Endothelial cell of umbilical vein (primary cell): ENCODE measurements at regions not wholly inside any gene's neighbourhood (a gene's known extent, or its start where the extent isn't known, plus 50 kb on each side); places are given as distances from the start of the nearest gene placed in this dataset.

Experiments used
- BruUV-seq: library from RNA; stranded (reverse); fragments of 400-500 nt; replicated peaks from 2 replicates; lab custom pipeline; 2021; lab: Mats Ljungman, UMichigan
- CTCF ChIA-PET: fragments of 300-600, 350-600 bp; sonication (Branson Sonifier 250); formaldehyde crosslinking; loops from one replicate; lab custom pipeline; 2021; ENCODE audit warnings: antibody characterized with exemption, inconsistent platforms; lab: Charles Lee
- POLR2A ChIA-PET: fragments of 300-600, 350-600 bp; sonication (Branson Sonifier 250); formaldehyde crosslinking; loops from one replicate; lab custom pipeline; 2021; ENCODE audit warnings: antibody characterized with exemption, inconsistent platforms; lab: Charles Lee
- DNase-seq: peaks from one replicate; pipeline ENCODE4 v3.0.0-alpha.2; 2011; ENCODE audit warnings: low read depth, low spot score
- FAIRE-seq: peaks from 2 replicates; lab custom pipeline; 2011; peaks lifted over from hg19 to GRCh38; lab: Jason Lieb, UNC
- H2AFZ ChIP-seq: 2 replicates; pipeline ENCODE4 v1.6.0; 2012; ENCODE audit warnings: low read depth, low read length, control low read depth, inconsistent platforms
- H3K27ac ChIP-seq: 2 replicates; pipeline ENCODE4 v1.5.1; 2011; ENCODE audit warnings: low read depth, mild to moderate bottlenecking, control low read depth, low read length, moderate library complexity; ENCODE audit not compliant: insufficient read depth
- H3K27me3 ChIP-seq, 2 experiments: 2 replicates each; pipeline versions ENCODE4 v1.6.0 to v1.6.1; 2011; ENCODE audit warnings: low read length in 2 of 2, mixed read lengths in 1 of 2; ENCODE audit not compliant: control insufficient read depth in 2 of 2, insufficient read depth in 2 of 2
- H3K36me3 ChIP-seq, 2 experiments: 2 replicates in 1 of 2; 3 replicates in 1 of 2; pipeline ENCODE4 v1.5.1; 2011; ENCODE audit warnings: low read length in 2 of 2, mild to moderate bottlenecking in 1 of 2, moderate library complexity in 1 of 2; ENCODE audit not compliant: control insufficient read depth in 2 of 2, insufficient read depth in 2 of 2; ENCODE audit errors: extremely low read depth in 1 of 2
- H3K4me1 ChIP-seq: 3 replicates; pipeline ENCODE4 v1.5.1; 2011; ENCODE audit warnings: mild to moderate bottlenecking, low read length; ENCODE audit not compliant: control insufficient read depth, insufficient read depth; ENCODE audit errors: extremely low read depth
- H3K4me2 ChIP-seq: 2 replicates; pipeline ENCODE4 v1.6.1; 2011; ENCODE audit warnings: low read length, control low read depth, mixed read lengths; ENCODE audit not compliant: insufficient read depth
- H3K4me3 ChIP-seq, 3 experiments: fragments of 200-600 bp in 1 of 3; sonication (generic), shearing (Covaris generic) in 1 of 3; replicated peaks in 1 of 3; 2 replicates each; pipeline ENCODE4 v1.5.1; 2011 to 2016; ENCODE audit warnings: control low read depth in 3 of 3, low read length in 3 of 3, mild to moderate bottlenecking in 2 of 3, inconsistent platforms in 1 of 3, low read depth in 1 of 3, moderate library complexity in 1 of 3; ENCODE audit not compliant: insufficient read depth in 1 of 3
- H3K79me2 ChIP-seq: 2 replicates; pipeline ENCODE4 v1.6.0; 2012; ENCODE audit warnings: low read length, inconsistent platforms; ENCODE audit not compliant: control insufficient read depth, insufficient read depth
- H3K9ac ChIP-seq: replicated peaks from 2 replicates; pipeline ENCODE3; 2011; ENCODE audit warnings: low read length, control low read depth; ENCODE audit not compliant: insufficient read depth; ENCODE audit errors: extremely low read depth
- H3K9me1 ChIP-seq: replicated peaks from 3 replicates; pipeline ENCODE4 v1.6.0; 2011; ENCODE audit warnings: mild to moderate bottlenecking, low read length; ENCODE audit not compliant: control insufficient read depth, insufficient read depth; ENCODE audit errors: extremely low read depth
- H3K9me3 ChIP-seq: replicated peaks from 2 replicates; pipeline ENCODE4 v1.5.1; 2012; ENCODE audit warnings: low read length, inconsistent platforms; ENCODE audit not compliant: control insufficient read depth, insufficient read depth
- H4K20me1 ChIP-seq: replicated peaks from 2 replicates; pipeline ENCODE3; 2011; ENCODE audit warnings: mild to moderate bottlenecking, low read length; ENCODE audit not compliant: control insufficient read depth, insufficient read depth; ENCODE audit errors: extremely low read depth
- EZH2 ChIP-seq: IDR thresholded peaks from 2 replicates; pipeline ENCODE4 v1.6.1; 2012; ENCODE audit warnings: borderline replicate concordance, low read depth, mild to moderate bottlenecking, moderate library complexity, low read length, inconsistent platforms; ENCODE audit not compliant: severe bottlenecking
- FOS ChIP-seq: IDR thresholded peaks from 2 replicates; pipeline ENCODE4 v1.6.1; 2011; ENCODE audit warnings: mild to moderate bottlenecking, low read length, moderate library complexity, borderline replicate concordance; ENCODE audit not compliant: insufficient read depth
- GATA2 ChIP-seq: IDR thresholded peaks from 2 replicates; pipeline ENCODE4 v1.7.0; 2011; ENCODE audit warnings: low read depth, mild to moderate bottlenecking, moderate library complexity, mixed read lengths, low read length; ENCODE audit not compliant: insufficient read length, insufficient read depth
- JUN ChIP-seq: IDR thresholded peaks from 2 replicates; pipeline ENCODE4 v1.6.1; 2011; ENCODE audit warnings: borderline replicate concordance, low read depth; ENCODE audit not compliant: insufficient read length, insufficient read depth
- MYC ChIP-seq: IDR thresholded peaks from one replicate; pipeline ENCODE4 v1.6.1; 2011; ENCODE audit warnings: mild to moderate bottlenecking, low read depth, low read length
- POLR2A ChIP-seq: IDR thresholded peaks from 2 replicates; pipeline ENCODE4 v1.6.1; 2012; ENCODE audit warnings: low read depth, mild to moderate bottlenecking, control low read depth, low read length
- POLR2AphosphoS5 ChIP-seq: IDR thresholded peaks from 2 replicates; pipeline ENCODE4 v1.6.1; 2012; ENCODE audit warnings: low read depth, mild to moderate bottlenecking, control low read depth, low read length, moderate library complexity; ENCODE audit not compliant: insufficient read depth
- dilution Hi-C: fragments of 300-500 bp; cut with MboI; formaldehyde crosslinking; loops from one replicate; pipeline ENCODE4 v1.15.0; 2019; ENCODE audit warnings: low sequenced_read_pairs; ENCODE audit not compliant: extremely low pct_ligation_motif_present
- intact Hi-C: fragments of 100-400 bp; cut with micrococcal nuclease; formaldehyde crosslinking; loops from one replicate; pipeline ENCODE4 v1.10.0; 2022
- TF ChIP-seq, protein P1 (sequence below): IDR thresholded peaks from 2 replicates; pipeline ENCODE4 v1.6.1; 2011; ENCODE audit not compliant: insufficient read depth, insufficient read length
- TF ChIP-seq, protein P2 (sequence below), 2 donors: IDR thresholded peaks; 1 replicate in 1 of 2; 2 replicates in 1 of 2; pipeline ENCODE4 v1.5.1; 2011; ENCODE audit warnings: low read length in 2 of 2, mild to moderate bottlenecking in 2 of 2, moderate library complexity in 2 of 2, control low read depth in 1 of 2, inconsistent platforms in 1 of 2, low read depth in 1 of 2; ENCODE audit not compliant: insufficient read depth in 1 of 2; ENCODE audit errors: extremely low read depth in 1 of 2

DNA sequence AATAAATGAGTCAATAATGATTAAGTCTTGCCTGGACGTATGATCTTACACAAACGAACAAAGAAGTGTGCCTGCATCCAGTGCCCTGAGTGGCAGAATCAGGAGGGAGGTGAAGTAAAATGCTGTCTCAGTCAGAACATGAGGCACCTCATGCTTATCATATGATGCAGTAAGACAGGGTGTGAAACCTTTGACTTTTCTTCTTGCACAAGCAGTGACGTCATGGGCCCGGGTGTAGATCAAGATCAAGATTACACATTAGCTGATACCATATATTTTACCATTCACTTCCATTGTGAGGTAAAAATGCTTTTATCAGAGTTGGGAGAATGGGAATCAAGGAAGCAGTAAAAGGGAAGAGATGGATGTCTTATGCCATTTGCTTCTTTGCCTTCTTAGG lies 291.6 kb upstream of the PLSCR5 start:
- Histone ChIP-seq H3K9me1 (no peaks in the 10 kb centered on the region), H3K36me3 (no peaks in the 10 kb centered on the region), H3K27ac (no peak overlapping the region), H2AFZ (no peak overlapping the region), H3K4me2 (no peak overlapping the region), H3K9me3 (no peaks in the 10 kb centered on the region), H3K27me3 (no peaks in the 10 kb centered on the region), H3K4me1 (no peaks in the 10 kb centered on the region), H3K4me3 (no peak overlapping the region), H4K20me1 (no peaks in the 10 kb centered on the region), H3K9ac (no peak overlapping the region), H3K79me2 (no peaks in the 10 kb centered on the region)
- TF ChIP-seq POLR2A: no peak
- no peak for TF ChIP-seq FOS
- no peak for TF ChIP-seq GATA2
- no peak for TF ChIP-seq POLR2AphosphoS5
- ChIA-PET CTCF (no interaction called here), POLR2A (no interaction called here)
- DNase-seq (no peak), FAIRE-seq (no peak)
- dilution Hi-C loops (no loop called here), intact Hi-C loops (no loop called here)
- BruUV-seq: no TSS peak

DNA sequence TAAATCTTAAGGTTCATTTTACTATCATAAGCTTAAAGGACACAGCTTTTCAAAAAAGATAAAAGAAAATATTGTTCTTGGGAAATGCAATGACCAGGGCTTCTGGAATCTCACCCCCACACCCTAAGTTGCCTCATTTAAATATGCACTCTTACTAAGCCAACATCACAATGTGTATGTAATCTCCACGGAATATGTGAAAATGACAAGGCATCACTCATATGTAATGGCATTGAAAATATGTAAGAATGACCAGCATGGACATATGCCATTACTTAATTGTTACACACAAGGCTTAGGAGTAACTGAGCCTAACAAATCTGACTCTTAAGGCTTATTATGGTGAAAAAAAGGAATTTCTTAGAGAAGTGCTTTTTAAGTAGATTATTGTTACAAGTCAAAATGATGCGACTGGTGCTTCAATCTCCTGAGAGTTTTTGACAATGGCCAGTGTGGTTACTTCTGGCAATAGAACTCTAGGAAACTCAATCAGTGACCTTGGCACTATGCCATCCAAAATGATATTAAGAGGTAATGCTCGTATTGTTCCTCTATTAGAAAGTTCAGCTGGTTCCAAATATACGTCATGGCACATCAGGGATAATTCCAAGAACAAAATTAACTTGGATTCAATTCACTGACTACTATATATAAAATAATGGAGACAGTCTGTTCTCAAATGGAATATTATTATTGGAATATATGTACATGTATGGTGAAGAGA lies 290.0 kb upstream of the PLSCR5 start:
- Histone ChIP-seq H2AFZ (no peak overlapping the region), H3K4me2 (no peak overlapping the region), H3K9ac (no peak overlapping the region), H3K9me3 (no peaks in the 10 kb centered on the region), H3K79me2 (no peaks in the 10 kb centered on the region), H3K36me3 (no peaks in the 10 kb centered on the region), H3K4me3 (no peak overlapping the region), H3K4me1 (no peaks in the 10 kb centered on the region), H3K27ac (no peak overlapping the region), H3K27me3 (no peaks in the 10 kb centered on the region), H4K20me1 (no peaks in the 10 kb centered on the region), H3K9me1 (no peaks in the 10 kb centered on the region)
- TF ChIP-seq MYC: no peak
- TF ChIP-seq EZH2: no peak
- no peak for TF ChIP-seq POLR2AphosphoS5
- no peak for TF ChIP-seq FOS
- TF ChIP-seq, protein P1, sequence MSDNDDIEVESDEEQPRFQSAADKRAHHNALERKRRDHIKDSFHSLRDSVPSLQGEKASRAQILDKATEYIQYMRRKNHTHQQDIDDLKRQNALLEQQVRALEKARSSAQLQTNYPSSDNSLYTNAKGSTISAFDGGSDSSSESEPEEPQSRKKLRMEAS: no peak
- TF ChIP-seq JUN: no peak
- TF ChIP-seq, protein P2, sequence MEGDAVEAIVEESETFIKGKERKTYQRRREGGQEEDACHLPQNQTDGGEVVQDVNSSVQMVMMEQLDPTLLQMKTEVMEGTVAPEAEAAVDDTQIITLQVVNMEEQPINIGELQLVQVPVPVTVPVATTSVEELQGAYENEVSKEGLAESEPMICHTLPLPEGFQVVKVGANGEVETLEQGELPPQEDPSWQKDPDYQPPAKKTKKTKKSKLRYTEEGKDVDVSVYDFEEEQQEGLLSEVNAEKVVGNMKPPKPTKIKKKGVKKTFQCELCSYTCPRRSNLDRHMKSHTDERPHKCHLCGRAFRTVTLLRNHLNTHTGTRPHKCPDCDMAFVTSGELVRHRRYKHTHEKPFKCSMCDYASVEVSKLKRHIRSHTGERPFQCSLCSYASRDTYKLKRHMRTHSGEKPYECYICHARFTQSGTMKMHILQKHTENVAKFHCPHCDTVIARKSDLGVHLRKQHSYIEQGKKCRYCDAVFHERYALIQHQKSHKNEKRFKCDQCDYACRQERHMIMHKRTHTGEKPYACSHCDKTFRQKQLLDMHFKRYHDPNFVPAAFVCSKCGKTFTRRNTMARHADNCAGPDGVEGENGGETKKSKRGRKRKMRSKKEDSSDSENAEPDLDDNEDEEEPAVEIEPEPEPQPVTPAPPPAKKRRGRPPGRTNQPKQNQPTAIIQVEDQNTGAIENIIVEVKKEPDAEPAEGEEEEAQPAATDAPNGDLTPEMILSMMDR (IDR thresholded peaks at IDR 0.05; ENCODE audit: extremely low read depth in 1 of 2, insufficient read depth in 1 of 2, low read depth in 1 of 2, low read length in 2 of 2): no peak
- no peak for TF ChIP-seq POLR2A
- no peak for TF ChIP-seq GATA2
- no TSS peak for BruUV-seq
- dilution Hi-C loops (no loop called here), intact Hi-C loops (no loop called here)
- no peak for FAIRE-seq
- ChIA-PET CTCF (no interaction called here), POLR2A (no interaction called here)
- peak; percentile 30 for DNase-seq
